ENCODE measurements at regions not wholly inside any gene's neighbourhood (a gene's known extent, or its start where the extent isn't known, plus 50 kb on each side); places are given as distances from the start of the nearest gene placed in this dataset.
"Not testable (repeated sequence)": the region's sequence is repeated elsewhere in the genome, so short reads cannot be mapped to it uniquely, and the experiment has no call there.

DNA sequence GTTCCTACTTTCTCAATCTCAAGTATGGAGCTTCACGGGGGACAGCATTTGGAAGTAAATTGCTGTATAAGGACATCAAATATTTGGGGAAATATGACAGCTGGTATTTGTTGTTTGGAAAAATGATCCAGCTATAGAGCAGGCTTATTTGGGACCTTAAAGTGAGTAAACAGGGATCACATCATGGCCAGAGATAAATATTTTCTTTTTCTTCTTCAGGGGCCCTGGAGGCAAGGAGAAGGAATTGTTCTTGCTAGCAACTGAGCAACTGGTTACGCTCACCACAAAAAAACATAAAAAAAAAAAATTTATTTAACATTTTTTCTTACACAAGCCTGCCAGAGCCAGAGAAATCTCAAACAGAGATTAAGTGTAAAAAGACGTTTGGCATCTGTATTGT lies 277.2 kb upstream of the UGT8 start:
- H3K27me3 ChIP-seq = no peaks in the 10 kb centered on the region
- TF ChIP-seq CTCF (IDR thresholded peaks at IDR 0.05) (no peak), POLR2A (IDR thresholded peaks at IDR 0.05) (no peak)

DNA sequence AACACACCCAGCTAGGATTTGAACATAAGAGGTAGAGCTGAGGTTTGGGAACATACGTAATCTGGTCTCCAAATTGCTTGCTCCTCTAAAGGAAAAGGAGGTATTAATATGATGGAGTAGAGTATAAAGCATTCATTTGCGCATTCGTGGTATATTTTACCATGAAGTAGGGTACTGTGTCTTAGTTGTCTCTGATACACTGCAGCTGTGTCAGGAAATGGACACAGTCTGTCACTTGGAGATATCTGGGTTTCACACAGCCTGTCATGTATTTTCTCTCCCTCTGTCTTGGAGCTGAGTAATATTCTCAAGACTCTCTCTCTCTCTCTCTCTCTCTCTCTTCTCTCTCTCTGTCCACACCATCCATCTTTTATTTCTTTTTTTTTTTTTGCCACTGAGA lies 274.8 kb upstream of the UGT8 start:
- H3K9me3 ChIP-seq = no peaks in the 10 kb centered on the region
- TF ChIP-seq POLR2A (IDR thresholded peaks at IDR 0.05) (no peak), CTCF (IDR thresholded peaks at IDR 0.05) (no peak)
- no peaks in the 10 kb centered on the region for H3K27me3 ChIP-seq
- H3K4me3 ChIP-seq = no peak overlapping the region
- H3K36me3 ChIP-seq = no peaks in the 10 kb centered on the region
- no peak for DNase-seq
- H3K27ac ChIP-seq = no peak overlapping the region
- H3K4me1 ChIP-seq = no peaks in the 10 kb centered on the region

More for the DNA sequence above, 277.2 kb upstream of the UGT8 start:
- Histone ChIP-seq H3K4me3 (no peak overlapping the region), H3K9me3 (no peaks in the 10 kb centered on the region), H3K36me3 (no peaks in the 10 kb centered on the region), H3K27ac (no peak overlapping the region), H3K4me1 (no peaks in the 10 kb centered on the region)
- DNase-seq = no peak

- no peaks in the 10 kb centered on the region for H3K4me1 ChIP-seq
- no peaks in the 10 kb centered on the region for H3K27me3 ChIP-seq
- H3K4me3 ChIP-seq = no peak overlapping the region
- no peak for DNase-seq
- no peak for TF ChIP-seq CTCF (IDR thresholded peaks at IDR 0.05)
- no peak overlapping the region for H3K27ac ChIP-seq
- H3K9me3 ChIP-seq = no peaks in the 10 kb centered on the region
- H3K36me3 ChIP-seq = no peaks in the 10 kb centered on the region
Measured at GRCh38 chr4:114326358-114326757, 272.2 kb upstream of the UGT8 start.

- no peak for DNase-seq
- TF ChIP-seq CTCF (IDR thresholded peaks at IDR 0.05) = no peak
- TF ChIP-seq POLR2A (IDR thresholded peaks at IDR 0.05) = no peak
- no peak overlapping the region for H3K27ac ChIP-seq
Measured at GRCh38 chr4:114332119-114332518, 266.5 kb upstream of the UGT8 start.

GRCh38 chr4:114334363-114334762 lies 264.2 kb upstream of the UGT8 start:
- H3K9me3 ChIP-seq = not testable (repeated sequence)

More at GRCh38 chr4:114332119-114332518, 266.5 kb upstream of the UGT8 start:
- Histone ChIP-seq H3K4me1 (no peaks in the 10 kb centered on the region), H3K9me3 (no peaks in the 10 kb centered on the region), H3K36me3 (no peaks in the 10 kb centered on the region), H3K4me3 (no peak overlapping the region), H3K27me3 (no peaks in the 10 kb centered on the region)

GRCh38 chr4:114334884-114335330 lies 263.7 kb upstream of the UGT8 start:
- TF ChIP-seq CTCF (IDR thresholded peaks at IDR 0.05) (no peak), POLR2A (IDR thresholded peaks at IDR 0.05) (no peak)

More at GRCh38 chr4:114334363-114334762, 264.2 kb upstream of the UGT8 start:
- DNase-seq, H3K27me3 ChIP-seq, H3K4me1 ChIP-seq, H3K27ac ChIP-seq, H3K4me3 ChIP-seq, H3K36me3 ChIP-seq: not testable (repeated sequence)

More at GRCh38 chr4:114334884-114335330, 263.7 kb upstream of the UGT8 start:
- Histone ChIP-seq H3K4me3 (no peak overlapping the region), H3K4me1 (no peaks in the 10 kb centered on the region), H3K9me3 (no peaks in the 10 kb centered on the region), H3K36me3 (no peaks in the 10 kb centered on the region), H3K27ac (no peak overlapping the region), H3K27me3 (no peaks in the 10 kb centered on the region)
- DNase-seq = no peak
